ENCODE measurements at regions not wholly inside any gene's neighbourhood (a gene's known extent, or its start where the extent isn't known, plus 50 kb on each side); places are given as distances from the start of the nearest gene placed in this dataset.
"Not testable (repeated sequence)": the region's sequence is repeated elsewhere in the genome, so short reads cannot be mapped to it uniquely, and the experiment has no call there.

- no peak for DNase-seq (ENCODE audit: low read depth in 4 of 4, low spot score in 1 of 4)
These were observed 103.9 kb upstream of the SEC14L1 start for GRCh38 chr17:77036841-77037381.

DNA sequence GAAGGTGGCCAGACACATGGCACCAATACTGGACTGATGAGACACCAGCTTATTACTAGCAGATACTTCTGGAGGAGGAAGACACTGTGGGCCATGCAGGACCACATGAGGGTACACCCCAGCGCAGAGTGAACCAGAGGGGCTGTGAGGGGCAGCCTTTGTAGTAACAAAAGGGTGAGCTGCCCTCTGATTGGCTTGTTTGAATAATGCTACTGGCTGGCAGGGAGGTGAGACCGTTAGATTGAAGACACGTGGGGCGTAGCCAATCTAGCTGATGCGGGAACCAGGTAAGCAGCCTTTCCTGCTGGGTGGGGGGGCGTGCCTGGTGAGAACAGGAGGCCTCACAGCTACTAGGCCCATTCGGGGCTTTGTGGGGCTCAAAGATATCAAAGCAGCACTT is 102.8 kb upstream of the SEC14L1 start:
- DNase-seq (ENCODE audit: low read depth in 4 of 4, low spot score in 1 of 4), result no peak

DNA sequence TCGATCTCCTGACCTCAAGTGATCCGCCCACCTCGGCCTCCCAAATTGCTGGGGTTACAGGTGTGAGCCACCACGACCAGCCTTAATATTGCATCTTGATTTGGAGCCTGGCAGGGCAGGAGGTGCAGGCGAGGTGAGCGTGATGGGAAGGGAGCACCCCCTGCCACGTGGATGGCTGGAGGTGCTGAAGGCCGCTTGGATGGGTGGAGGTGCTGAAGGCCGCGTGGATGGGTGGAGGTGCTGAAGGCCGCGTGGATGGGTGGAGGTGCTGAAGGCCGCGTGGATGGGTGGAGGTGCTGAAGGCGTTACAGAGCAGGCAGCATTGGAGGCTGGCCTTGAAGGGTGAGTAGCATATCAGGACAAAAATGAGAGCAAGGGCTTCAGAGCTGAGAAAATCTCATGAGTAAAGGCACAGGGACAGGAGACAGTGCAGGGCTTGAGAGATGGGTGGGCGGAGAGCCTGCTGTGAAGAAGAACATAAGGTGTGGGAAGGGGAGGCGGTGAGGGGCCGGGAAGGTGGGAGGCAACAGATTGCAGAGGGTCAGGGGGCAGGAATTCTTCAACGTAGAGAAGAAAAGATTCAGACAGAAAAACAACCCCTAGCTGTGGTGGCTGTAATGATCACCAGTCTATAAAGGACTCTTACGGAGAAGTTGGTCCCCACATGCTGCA is 101.7 kb upstream of the SEC14L1 start:
- no peak for DNase-seq (ENCODE audit: low read depth in 4 of 4, low spot score in 1 of 4)

DNA sequence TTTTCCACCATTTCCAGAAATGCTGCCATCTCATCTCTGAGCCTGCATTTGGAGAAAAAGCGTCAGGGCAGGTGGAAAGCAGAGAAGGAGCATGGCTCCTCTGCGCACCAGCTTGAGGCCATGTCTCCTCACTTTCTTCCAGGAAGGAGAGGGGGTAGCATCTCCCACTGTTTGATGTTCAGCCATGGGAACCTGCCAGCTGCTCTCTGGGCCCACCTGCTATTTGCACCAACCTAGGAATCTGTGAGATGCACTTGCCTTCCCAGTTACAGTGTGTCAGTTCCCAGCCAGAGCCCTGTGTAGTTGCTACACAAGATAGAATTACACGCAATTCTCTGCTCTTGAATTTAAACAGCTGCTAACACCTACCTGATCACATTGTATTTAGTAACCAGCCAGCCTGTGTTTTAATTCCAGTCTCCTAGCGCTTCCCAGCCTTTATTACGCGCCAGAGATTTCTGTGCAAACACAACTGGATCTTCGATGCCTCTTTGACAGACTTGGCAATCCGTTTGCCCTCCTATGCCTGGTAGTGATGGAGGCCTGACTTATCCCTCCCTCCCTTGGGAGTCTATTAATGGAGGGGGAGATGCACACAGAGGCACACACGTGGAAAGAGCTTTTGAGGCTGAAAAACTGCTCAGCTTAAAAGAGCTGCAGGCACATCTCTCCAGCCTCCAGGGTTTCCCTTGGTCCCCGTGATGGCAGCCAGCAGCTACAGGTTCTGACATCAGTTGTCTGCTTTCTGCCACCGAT is 98.1 kb upstream of the SEC14L1 start:
- no peak for DNase-seq (ENCODE audit: low read depth in 4 of 4, low spot score in 1 of 4)

DNA sequence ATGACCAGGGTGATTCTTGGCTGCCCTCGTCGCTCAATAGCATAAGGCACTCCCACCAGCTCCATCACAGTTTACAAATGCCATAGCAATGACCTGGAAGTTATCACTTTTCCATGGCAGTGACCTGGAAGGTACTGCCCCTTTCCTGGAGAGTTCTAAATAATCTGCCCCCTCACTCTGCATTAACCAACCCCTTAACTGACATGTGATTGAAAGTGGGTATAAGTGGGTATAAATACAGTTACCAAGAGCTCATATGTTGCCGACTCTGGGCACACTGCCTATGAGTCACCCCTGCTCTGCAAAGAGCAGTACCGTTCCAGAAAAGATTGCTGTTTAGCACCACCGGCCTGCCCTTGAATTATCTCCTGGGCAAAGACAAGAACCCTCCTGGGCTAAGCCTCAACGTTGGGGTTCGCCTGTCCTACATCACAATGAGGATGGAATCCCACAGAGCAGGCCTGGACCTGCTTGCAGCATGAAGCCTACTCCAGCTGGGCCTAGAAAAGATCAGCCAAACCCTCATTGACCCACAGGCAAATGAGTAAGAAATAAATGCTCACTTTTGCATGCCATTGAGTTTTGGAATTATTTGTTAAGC is 95.2 kb upstream of the SEC14L1 start:
- DNase-seq (ENCODE audit: low read depth in 4 of 4, low spot score in 1 of 4), result no peak

- DNase-seq (ENCODE audit: low read depth in 4 of 4, low spot score in 1 of 4), result no peak
These were observed 91.3 kb upstream of the SEC14L1 start for GRCh38 chr17:77049440-77049839.

- DNase-seq (ENCODE audit: low read depth in 4 of 4, low spot score in 1 of 4), result not testable (repeated sequence)
These were observed 89.9 kb upstream of the SEC14L1 start for GRCh38 chr17:77050901-77051300.

GRCh38 chr17:77054936-77055335 is 85.8 kb upstream of the SEC14L1 start:
- DNase-seq (ENCODE audit: low read depth in 4 of 4, low spot score in 1 of 4), result no peak

GRCh38 chr17:77055453-77055852 is 85.3 kb upstream of the SEC14L1 start:
- DNase-seq (ENCODE audit: low read depth in 4 of 4, low spot score in 1 of 4), result no peak

GRCh38 chr17:77058016-77058415 is 82.8 kb upstream of the SEC14L1 start:
- DNase-seq (ENCODE audit: low read depth in 4 of 4, low spot score in 1 of 4), result no peak

GRCh38 chr17:77061669-77062068 is 79.1 kb upstream of the SEC14L1 start:
- no peak for DNase-seq (ENCODE audit: low read depth in 4 of 4, low spot score in 1 of 4)

GRCh38 chr17:77064598-77064997 is 76.2 kb upstream of the SEC14L1 start:
- DNase-seq (ENCODE audit: low read depth in 4 of 4, low spot score in 1 of 4), result no peak

GRCh38 chr17:77066165-77066564 is 74.6 kb upstream of the SEC14L1 start:
- no peak for DNase-seq (ENCODE audit: low read depth in 4 of 4, low spot score in 1 of 4)

- DNase-seq (ENCODE audit: low read depth in 4 of 4, low spot score in 1 of 4), result peak in 1 of 4 experiments; percentile 18
These were observed 73.9 kb upstream of the SEC14L1 start for GRCh38 chr17:77066726-77067409.

DNA sequence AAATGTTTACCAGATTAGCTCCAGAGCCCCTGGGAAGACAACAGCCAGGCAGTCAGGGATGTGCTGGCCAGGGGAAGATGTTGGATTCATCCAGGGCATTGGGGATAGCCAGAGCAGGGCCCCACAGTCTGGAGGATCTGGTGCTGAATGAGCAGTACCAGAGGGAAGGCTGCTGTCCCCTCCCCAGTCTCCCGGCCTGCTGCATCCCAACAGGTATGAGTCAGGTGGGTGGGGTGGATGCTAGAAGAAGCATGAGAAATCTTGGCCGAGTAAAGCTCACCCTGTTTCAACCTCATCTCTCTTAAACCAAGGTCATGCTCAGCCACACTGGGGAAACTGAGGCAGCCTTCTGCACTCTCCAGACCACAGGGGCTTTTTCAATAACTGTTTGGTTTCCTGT is 71.9 kb upstream of the SEC14L1 start:
- no peak for DNase-seq (ENCODE audit: low read depth in 4 of 4, low spot score in 1 of 4)

DNA sequence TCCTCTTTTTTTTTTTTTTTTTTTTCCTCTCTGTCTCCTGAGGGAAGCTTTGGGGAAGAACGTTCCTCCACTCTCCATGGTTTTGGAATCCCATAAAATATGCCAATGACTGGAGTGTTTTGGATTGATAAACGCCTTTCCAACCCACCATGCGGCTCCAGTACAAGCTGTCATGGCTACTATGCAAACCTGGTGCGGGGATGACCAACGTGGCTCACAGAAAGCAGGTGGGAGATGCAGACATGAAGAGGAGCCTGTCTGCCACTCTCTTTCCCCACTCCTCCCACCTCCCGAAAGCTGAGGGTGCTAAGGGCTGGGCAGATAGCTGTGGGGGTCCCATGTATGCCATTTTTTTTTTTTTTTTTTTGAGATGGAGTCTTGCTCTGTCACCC is 69.9 kb upstream of the SEC14L1 start:
- DNase-seq (ENCODE audit: low read depth in 4 of 4, low spot score in 1 of 4), result no peak

DNA sequence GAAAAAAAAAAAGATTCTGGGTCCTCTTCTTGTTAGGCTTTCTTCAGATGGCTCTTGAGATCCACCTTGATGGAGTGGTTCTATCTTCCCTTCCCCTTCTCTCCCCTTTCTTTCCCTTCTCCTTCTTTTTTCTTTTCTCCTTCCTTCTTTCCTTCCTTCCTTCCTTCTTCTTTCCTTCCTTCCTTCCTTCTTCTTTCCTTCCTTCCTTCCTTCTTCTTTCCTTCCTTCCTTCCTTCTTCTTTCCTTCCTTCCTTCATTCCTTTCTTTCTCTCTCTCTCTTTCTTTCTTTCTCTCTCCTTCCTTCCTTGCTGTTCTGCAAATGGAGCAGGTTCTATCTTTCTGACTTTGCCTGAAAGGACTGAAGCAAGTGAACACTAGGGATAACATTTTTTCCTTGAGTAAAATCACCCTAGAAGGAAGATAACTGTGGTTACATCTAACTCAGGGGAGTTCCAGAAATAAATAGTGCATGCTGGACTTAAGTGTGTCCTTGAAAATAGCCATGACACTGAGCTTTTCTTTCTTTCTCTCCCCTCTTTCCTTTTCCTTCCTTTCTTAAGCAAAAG is 68.8 kb upstream of the SEC14L1 start:
- DNase-seq (ENCODE audit: low read depth in 4 of 4, low spot score in 1 of 4), result no peak

GRCh38 chr17:77072670-77073069 is 68.1 kb upstream of the SEC14L1 start:
- no peak for DNase-seq (ENCODE audit: low read depth in 4 of 4, low spot score in 1 of 4)

GRCh38 chr17:77074681-77075080 is 66.1 kb upstream of the SEC14L1 start:
- DNase-seq (ENCODE audit: low read depth in 4 of 4, low spot score in 1 of 4), result no peak

DNA sequence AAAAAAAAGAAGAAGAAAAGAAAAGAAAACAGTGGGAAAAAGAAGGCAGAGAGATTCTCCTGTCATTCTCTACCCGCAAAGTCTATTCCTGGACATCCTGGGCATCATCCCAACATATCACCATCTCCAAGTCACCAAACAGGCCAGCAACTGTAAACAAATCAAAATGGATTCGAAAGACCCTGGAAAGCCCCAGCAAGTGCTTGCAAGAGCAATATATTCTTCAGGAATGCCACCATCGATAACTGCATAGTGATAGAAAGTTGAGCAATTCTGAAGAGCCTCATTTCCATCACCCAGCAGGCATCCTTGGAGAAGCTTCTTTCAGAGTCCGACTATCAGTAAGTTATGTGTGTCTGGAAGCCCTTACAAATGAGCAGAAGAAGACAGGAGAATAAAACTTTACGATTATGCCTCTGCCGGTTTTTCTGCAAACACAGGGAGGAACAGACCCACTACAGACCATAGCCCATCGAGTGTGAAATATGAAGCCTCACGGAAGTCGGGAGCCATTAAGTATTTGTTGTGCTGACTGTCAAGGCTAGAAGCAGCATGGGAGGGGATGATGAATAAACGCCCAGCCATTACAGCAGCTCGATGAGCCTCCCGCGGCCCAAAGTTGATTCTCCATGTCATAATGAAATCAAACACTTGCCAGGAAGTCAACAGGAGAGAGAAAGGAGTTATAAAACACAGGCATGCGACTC is 64.5 kb upstream of the SEC14L1 start:
- DNase-seq (ENCODE audit: low read depth in 4 of 4, low spot score in 1 of 4), result no peak

DNA sequence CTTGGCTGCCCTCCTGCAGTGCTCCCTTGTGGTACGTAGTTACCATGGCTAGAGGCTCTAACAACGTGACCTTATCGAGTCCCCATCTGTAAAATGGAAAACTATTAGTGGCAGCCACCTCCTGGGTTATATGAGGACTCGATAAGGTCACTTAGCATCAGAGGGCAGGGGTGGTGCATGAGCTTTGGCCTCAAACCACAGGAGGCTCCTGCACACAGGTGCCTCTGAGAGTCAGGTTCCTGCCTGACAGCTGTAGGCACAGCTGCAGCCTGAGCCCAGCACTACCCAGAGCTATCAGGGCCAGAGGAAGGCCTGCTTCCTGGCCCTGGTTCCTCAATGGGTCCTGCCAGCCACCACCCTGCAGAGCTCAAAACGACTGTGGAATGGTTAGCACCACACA is 57.2 kb upstream of the SEC14L1 start:
- DNase-seq (ENCODE audit: low read depth in 4 of 4, low spot score in 1 of 4), result no peak
